ENCODE measurements at regions not wholly inside any gene's neighbourhood (a gene's known extent, or its start where the extent isn't known, plus 50 kb on each side); places are given as distances from the start of the nearest gene placed in this dataset.
"Not testable (repeated sequence)": the region's sequence is repeated elsewhere in the genome, so short reads cannot be mapped to it uniquely, and the experiment has no call there.

DNA sequence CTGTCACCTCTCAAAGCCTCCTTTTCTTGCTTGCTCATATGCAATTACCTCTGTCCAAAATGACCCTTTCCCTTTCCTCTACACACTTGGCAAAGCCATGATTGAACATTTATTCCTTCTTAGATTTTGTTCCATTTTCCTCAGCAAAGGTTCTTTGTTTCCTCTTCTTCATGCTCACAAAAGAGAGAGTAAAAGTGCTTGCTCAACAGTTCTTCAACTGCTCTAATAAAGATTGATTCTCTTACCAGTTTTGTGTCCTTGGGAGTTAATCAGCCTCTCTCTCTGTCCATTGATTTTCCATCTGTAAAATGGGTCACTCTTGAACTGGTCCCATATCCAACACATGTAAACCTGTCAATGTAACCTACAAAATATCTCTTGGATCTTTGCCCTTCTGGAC, 186.4 kb downstream of the WNT5A start:
- no peak for FAIRE-seq
- DNase-seq (ENCODE audit: low spot score in 2 of 2), result no peak

DNA sequence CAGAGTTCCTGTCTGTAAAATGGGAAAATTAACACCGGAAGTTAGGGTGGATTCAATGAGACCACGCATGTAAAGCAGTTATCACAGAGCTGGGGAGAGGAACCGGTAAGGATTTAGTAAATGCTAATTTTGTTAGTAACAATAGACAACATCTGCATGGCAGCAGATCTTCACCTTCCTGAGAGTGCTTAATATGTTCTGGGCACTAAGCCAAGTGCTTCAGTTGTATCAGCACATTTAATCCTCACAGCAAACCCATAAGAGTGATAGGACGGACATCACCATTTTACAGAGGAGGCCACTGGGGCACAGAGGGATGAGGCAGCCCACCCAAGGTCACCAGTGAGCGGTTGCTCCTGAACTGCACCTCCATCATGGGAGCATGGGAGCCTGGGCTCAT, 189.4 kb downstream of the WNT5A start:
- FAIRE-seq, result no peak
- no peak for DNase-seq (ENCODE audit: low spot score in 2 of 2)

GRCh38 chr3:55297245-55297644, 189.9 kb downstream of the WNT5A start:
- DNase-seq (ENCODE audit: low spot score in 2 of 2), result no peak
- FAIRE-seq, result no peak

GRCh38 chr3:55296791-55297190, 190.3 kb downstream of the WNT5A start:
- no peak for DNase-seq (ENCODE audit: low spot score in 2 of 2)

GRCh38 chr3:55296030-55296429, 191.1 kb downstream of the WNT5A start:
- no peak for FAIRE-seq
- no peak for DNase-seq (ENCODE audit: low spot score in 2 of 2)

More at GRCh38 chr3:55296791-55297190, 190.3 kb downstream of the WNT5A start:
- FAIRE-seq, result no peak

DNA sequence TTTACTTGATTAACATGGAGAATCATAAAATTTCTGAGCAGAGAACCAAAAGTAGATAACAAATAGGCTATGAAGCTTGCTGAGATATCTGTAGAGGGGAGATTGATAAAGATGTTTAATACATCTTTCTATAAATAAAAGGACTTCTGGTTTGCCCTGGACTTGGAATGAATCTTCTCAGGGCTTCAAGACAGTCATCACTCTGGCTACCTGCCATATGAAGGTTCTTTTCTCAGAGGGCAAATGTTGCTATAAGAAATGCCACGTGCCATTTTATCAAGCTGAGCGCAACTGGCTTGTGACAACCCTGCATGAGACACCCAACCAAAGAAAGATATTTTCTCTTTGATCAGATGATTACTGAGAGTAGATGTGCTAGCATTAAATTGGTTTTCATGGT, 192.5 kb downstream of the WNT5A start:
- no peak for FAIRE-seq
- DNase-seq (ENCODE audit: low spot score in 2 of 2), result no peak

DNA sequence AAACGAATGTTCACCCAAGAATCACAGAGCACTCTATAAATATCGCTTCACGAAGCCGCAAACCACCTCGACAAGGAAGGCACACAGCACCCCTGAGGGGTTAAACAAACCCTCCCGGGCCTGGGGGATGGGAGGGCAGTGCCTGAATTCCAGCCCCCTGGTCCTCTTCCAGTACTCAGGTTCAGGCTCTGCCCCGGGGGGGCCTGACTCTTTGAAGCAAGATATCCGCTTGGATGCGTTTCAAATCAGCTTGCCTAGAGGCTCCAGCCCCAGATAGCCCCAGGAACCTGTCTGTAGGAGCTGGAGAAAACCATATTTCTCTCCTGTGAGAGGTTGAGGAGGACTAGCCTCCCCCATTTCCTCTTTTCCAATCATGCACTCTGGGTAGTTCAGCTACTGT, 194.7 kb downstream of the WNT5A start:
- no peak for DNase-seq (ENCODE audit: low spot score in 2 of 2)
- no peak for FAIRE-seq

- DNase-seq (ENCODE audit: low spot score in 2 of 2) (no peak), FAIRE-seq (no peak)
Observed at GRCh38 chr3:55288657-55289056, 198.4 kb downstream of the WNT5A start.

DNA sequence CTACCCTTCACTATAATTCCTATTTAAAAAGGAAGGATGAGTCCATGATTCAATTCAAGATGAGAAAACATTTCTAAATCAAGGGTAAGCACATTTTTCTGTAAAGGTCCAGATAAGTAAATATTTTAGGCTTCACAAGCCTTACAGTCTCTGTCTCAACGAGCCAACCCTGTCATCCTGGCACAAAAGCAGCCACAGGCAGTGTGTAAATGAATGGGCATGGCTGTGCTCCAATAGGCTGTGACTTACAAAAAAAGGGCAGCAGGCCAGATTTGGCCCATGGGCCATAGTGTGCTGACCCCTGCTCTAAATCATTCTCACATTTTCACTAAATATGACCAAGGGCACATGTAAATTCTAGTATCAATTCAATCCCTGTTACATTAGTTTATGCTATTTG, 200.4 kb downstream of the WNT5A start:
- DNase-seq (ENCODE audit: low spot score in 2 of 2) (no peak), FAIRE-seq (no peak)

DNA sequence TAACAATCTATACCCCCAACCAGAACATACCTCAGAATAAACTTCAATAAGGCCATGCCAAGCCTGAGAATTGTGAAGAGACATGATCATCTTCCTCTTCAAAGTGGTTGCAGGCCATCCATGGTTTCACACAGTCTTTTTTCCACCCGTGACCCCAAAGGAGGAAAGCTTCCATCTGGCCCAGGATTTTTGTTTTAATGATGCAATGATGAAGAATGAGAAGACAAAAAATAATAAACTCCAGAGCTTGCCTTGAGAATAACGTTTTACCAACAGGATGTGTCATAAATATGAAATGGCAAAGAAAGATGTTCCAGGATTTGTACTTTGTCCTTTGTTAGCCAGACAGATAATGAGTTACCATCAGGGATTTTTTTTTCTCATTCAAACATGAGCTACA, 201.9 kb downstream of the WNT5A start:
- DNase-seq (ENCODE audit: low spot score in 2 of 2), result no peak
- no peak for FAIRE-seq

- DNase-seq (ENCODE audit: low spot score in 2 of 2) (no peak), FAIRE-seq (no peak)
Observed at GRCh38 chr3:55283441-55283925, 203.6 kb downstream of the WNT5A start.

DNA sequence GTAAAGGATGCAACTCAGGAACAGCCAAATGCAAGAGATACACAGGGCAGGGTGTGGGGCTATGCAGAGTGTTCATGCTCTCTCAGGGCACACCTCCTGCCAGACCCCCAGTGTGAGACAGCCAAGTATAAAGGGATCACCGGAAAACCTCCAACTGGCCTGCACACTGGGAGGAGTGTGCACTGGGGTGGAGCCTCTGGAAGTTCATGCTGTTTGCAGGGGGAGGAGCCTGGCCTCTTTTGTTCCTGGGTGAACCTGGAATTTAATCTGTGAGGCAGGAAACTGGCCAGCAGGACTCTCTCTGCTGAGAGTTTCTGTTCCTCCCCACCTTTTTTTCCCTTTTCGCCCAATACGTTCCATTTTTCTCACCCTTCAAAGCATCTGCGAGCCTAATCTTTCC, 204.1 kb downstream of the WNT5A start:
- FAIRE-seq, result no peak
- DNase-seq (ENCODE audit: low spot score in 2 of 2), result no peak

DNA sequence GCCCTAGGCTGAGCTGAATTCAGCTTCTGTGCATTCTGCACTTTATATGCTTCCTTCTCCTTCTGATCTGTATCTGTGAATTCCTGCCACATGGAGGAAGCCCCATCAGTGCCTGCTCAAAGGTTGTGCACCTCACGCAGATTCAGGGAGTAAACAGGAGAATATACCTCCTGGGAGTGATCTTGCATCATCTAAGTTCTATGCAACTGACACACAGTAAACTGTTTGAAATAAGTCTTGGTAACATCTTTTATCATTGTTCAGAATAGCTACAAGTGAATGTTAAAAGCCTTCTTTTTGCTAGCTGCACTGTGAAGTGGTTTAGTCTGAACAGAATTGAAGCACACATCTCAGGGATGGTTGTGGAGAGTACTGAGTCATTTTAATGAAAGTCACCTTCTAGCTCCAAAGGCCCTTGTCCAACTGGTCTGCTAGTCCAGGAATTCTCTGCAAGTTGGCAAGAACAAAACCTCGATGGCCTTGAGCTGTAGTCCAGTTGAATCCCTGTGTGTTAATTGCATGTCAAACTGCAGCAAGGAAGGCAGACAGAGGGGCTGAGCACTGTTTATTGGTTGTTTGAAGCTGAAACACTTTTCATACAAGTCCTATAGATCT, 215.0 kb downstream of the WNT5A start:
- no peak for FAIRE-seq

DNA sequence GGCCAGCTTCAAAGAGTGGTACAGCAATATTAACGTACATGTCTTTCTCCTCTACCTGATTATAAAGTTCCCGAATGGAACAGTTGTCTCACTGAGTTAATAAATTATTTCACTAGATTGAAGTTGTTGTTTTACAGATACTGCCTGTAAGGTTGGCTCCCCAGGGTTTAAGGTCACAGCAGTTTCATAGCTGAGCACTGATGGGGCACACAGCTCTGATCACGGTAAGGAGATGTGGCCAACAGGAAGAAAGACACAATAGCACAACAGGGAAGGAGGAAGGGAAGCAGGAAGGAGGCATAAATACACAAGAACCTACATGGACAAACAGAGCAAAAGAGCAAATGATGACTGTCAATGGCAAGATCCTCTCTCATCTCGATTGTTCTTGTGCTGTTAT, 215.6 kb downstream of the WNT5A start:
- no peak for DNase-seq (ENCODE audit: low spot score in 2 of 2)
- no peak for FAIRE-seq

More for the DNA sequence above, 215.0 kb downstream of the WNT5A start:
- no peak for DNase-seq (ENCODE audit: low spot score in 2 of 2)

DNA sequence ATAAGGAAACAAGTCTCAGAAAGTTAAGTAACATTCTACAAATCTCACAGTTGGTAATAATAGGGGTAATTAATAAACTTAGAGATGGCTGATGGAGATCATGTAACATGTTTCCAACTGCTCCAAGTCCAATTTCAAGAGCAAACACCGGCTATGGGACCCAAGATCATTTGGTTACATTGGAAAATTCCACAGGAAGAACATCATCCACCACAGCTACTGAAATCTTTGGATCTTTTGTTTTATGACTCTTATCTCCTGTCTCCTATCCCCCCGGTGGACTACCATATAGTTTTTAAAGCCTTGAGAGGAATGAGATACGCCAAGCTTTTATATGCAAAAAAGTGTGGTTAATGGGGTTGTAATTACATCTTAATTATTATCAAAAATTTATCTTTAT, 216.1 kb downstream of the WNT5A start:
- FAIRE-seq, result no peak
- DNase-seq (ENCODE audit: low spot score in 2 of 2), result no peak

GRCh38 chr3:55269636-55270035, 217.5 kb downstream of the WNT5A start:
- DNase-seq (ENCODE audit: low spot score in 2 of 2) (no peak), FAIRE-seq (no peak)

- no peak for DNase-seq (ENCODE audit: low spot score in 2 of 2)
- no peak for FAIRE-seq
Observed at GRCh38 chr3:55269096-55269495, 218.0 kb downstream of the WNT5A start.

DNA sequence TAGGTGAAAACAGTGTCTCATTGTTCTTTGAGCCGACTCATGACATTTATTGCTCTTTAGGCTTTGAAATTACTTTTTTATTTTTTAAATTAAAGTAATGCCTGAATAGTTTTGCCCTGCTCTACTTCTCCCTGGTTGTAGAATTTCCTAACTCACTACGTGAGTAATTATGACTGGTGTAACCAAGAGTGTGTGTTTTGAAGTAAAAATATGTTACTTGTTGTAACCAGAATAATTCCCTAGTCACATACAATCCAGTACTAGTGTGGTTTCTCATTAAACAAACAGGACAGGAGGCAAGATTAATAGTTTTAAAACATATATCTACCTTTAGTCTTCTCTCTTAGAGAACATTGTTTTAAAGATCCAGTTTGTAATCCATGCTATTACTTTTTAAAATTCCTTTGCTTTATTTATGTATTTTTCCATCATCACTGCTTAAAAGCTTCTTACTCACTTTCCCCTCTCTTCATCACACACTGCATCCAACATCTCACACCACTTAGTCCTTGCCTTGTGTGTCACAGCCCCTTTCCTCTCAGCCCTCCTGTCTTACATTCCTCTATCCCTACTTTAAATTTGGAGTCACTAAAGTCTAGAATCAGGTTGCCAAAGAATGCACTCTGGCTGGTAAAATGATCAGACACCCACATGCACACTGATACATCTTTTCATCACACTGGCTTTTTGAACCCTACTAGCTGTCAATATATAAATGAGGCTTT, 219.7 kb downstream of the WNT5A start:
- FAIRE-seq (no peak), DNase-seq (ENCODE audit: low spot score in 2 of 2) (no peak)

DNA sequence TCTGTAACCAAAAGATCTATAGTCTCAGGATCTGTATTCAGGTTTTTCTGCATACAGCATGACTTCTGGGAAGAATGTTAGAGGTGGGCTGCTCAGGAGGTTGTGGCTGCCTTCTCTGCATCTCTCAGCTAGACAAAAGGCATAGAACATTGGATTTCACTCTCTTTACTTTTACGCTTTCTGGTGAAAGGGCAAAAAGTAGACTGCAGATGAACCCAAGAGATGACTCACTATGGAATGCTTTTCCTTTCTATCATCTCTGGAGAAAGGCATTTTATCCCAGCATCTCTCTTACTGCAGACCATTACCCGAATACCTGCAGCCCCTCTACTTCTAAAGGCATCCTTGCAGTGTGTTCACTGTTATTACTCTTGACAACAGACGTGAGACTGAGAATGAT, 222.2 kb downstream of the WNT5A start:
- FAIRE-seq (no peak), DNase-seq (ENCODE audit: low spot score in 2 of 2) (no peak)

DNA sequence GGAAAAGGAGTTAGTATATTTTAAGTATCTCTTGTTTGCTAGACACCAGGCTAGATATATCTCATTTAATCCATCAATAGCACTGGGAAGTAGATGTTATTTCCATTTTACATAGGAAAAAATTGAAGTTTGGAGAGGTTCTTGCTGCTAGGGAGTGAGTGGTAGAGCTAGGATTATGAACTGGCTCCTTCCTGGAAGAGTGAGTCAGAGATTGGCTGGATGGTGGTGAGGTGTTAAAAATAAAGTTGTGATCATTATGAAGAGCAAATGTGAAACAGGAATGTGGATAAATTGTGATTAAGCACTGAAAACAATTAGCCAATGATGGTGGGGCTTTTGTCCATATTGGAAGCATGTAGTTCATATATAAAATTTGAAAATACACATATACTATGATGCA, 234.2 kb downstream of the WNT5A start:
- DNase-seq (ENCODE audit: low spot score in 2 of 2), result no peak
- no peak for FAIRE-seq

DNA sequence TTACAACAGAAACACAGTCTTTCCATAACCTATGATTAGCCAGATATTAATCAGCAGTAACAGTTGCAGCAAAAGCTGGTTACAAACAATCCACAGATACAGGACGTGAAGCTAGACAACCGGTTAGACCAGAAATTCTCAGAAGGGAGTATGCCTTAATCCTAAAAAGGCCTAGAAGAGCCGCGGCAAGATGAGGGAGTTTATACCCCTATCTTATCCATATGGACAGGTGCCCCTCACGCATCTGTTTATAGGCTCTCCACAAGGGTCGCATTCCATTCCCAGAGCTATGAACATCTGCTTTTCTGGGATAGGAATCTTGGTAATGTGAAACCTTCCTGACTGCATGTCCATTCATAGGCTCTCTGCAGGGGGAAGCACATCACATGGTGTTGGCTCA, 237.9 kb downstream of the WNT5A start:
- DNase-seq (ENCODE audit: low spot score in 2 of 2); FAIRE-seq: not testable (repeated sequence)

DNA sequence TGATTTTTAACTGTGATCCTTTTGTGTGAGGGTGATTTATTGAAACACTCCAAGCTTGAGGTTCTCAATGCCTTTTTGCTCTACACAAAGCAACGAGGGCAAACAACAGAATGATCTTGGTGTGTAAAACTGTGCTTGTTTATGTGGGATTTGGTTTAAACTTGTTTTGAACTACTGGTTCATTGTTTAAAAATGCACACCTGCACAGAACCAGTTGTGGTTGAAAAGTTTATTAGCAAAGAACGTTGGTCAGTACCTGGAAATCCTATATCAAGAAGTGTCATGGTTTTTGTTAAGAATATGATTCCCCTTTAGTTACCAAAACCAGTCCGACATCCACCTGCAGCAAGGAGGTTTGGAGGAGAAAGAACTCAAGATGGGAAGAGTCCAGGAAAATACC, 239.4 kb downstream of the WNT5A start:
- FAIRE-seq, result no peak
- DNase-seq (ENCODE audit: low spot score in 2 of 2), result no peak

Data from frontal cortex (tissue), 3 donors.